PC-3 (cell line): ENCODE measurements at regions not wholly inside any gene's neighbourhood (a gene's known extent, or its start where the extent isn't known, plus 50 kb on each side); places are given as distances from the start of the nearest gene placed in this dataset.

ENCODE experiments used
- ATAC-seq: fragments of 200-7000 bp; cut with Tn5 transposase; 2 replicates; pipeline ENCODE4 v1.9.1; 2020; ENCODE audit warnings: mild to moderate bottlenecking, moderate library complexity
- BruUV-seq: library from RNA; stranded (reverse); fragments of 400-500 nt; replicated peaks from 2 replicates; lab custom pipeline; 2021; lab: Mats Ljungman, UMichigan
- CTCF ChIA-PET: fragments of 300-600 bp; sonication (Branson Sonifier 250); formaldehyde crosslinking; loops from one replicate; lab custom pipeline; 2022; ENCODE audit warnings: antibody characterized with exemption; lab: Charles Lee
- POLR2A ChIA-PET: fragments of 300-600 bp; sonication (Branson Sonifier 250); formaldehyde crosslinking; loops from one replicate; lab custom pipeline; 2022; ENCODE audit warnings: antibody characterized with exemption; ENCODE audit not compliant: unreplicated experiment; lab: Charles Lee
- DNase-seq: peaks from one replicate; pipeline ENCODE4 v3.0.0-alpha.2; 2015
- H2AFZ ChIP-seq: fragments of 300-600 bp; sonication (generic); 2 replicates; pipeline ENCODE4 v1.6.0; 2016; ENCODE audit warnings: antibody characterized with exemption, low read length
- H3F3A ChIP-seq: fragments of 300-600 bp; sonication (generic); one replicate; pipeline ENCODE4 v1.6.0; 2017; ENCODE audit warnings: antibody characterized with exemption, low read length, control low read depth, mild to moderate bottlenecking; ENCODE audit not compliant: unreplicated experiment
- H3K27ac ChIP-seq: fragments of 300-600 bp; sonication (generic); 2 replicates; pipeline ENCODE4 v1.5.1; 2016; ENCODE audit warnings: mild to moderate bottlenecking, low read length
- H3K27me3 ChIP-seq: fragments of 300-600 bp; sonication (generic); 2 replicates; pipeline ENCODE4 v1.6.1; 2016; ENCODE audit warnings: low read length, mixed read lengths
- H3K36me3 ChIP-seq: fragments of 300-600 bp; sonication (generic); 2 replicates; pipeline ENCODE4 v1.6.1; 2016; ENCODE audit warnings: low read depth, mixed run types, low read length, mixed read lengths
- H3K4me1 ChIP-seq: fragments of 300-600 bp; sonication (generic); 2 replicates; pipeline ENCODE4 v1.5.1; 2016; ENCODE audit warnings: low read length; ENCODE audit not compliant: insufficient read depth
- H3K4me2 ChIP-seq: fragments of 300-600 bp; sonication (generic); 2 replicates; pipeline ENCODE4 v1.6.0; 2016; ENCODE audit warnings: low read length
- H3K4me3 ChIP-seq: fragments of 300-600 bp; sonication (generic); 2 replicates; pipeline ENCODE4 v1.5.1; 2016; ENCODE audit warnings: mild to moderate bottlenecking, low read length, mixed read lengths
- H3K79me2 ChIP-seq: fragments of 300-600 bp; sonication (generic); 2 replicates; pipeline ENCODE4 v1.6.1; 2017; ENCODE audit warnings: low read length, mixed read lengths
- H3K9ac ChIP-seq: fragments of 300-600 bp; sonication (generic); 2 replicates; pipeline ENCODE4 v1.6.0; 2016; ENCODE audit warnings: mild to moderate bottlenecking, low read length
- H3K9me2 ChIP-seq: fragments of 300-600 bp; sonication (generic); replicated peaks from 2 replicates; pipeline ENCODE4 v1.6.1; 2016; ENCODE audit warnings: mixed run types, low read length, mixed read lengths
- H3K9me3 ChIP-seq: fragments of 300-600 bp; sonication (generic); 2 replicates; pipeline ENCODE4 v1.6.1; 2016; ENCODE audit warnings: low read length, mixed read lengths
- H4K20me1 ChIP-seq: fragments of 300-600 bp; sonication (generic); 2 replicates; pipeline ENCODE4 v1.6.1; 2016; ENCODE audit warnings: low read length, mixed read lengths
- CTCF ChIP-seq: fragments of 300-600 bp; sonication (generic); conservative IDR thresholded peaks from 2 replicates; pipeline ENCODE4 v1.5.1; 2017; ENCODE audit warnings: antibody characterized with exemption, low read depth, mild to moderate bottlenecking, low read length
- EZH2 ChIP-seq: fragments of 300-600 bp; sonication (generic); IDR thresholded peaks from one replicate; pipeline ENCODE4 v1.6.1; 2017; ENCODE audit warnings: antibody characterized with exemption, mild to moderate bottlenecking, low read length; ENCODE audit not compliant: unreplicated experiment
- EZH2phosphoT487 ChIP-seq: fragments of 300-600 bp; sonication (generic); IDR thresholded peaks from 2 replicates; pipeline ENCODE4 v1.6.1; 2018; ENCODE audit warnings: mild to moderate bottlenecking, antibody characterized with exemption, low read length, borderline replicate concordance
- intact Hi-C: fragments of 100-400 bp; cut with micrococcal nuclease; formaldehyde crosslinking; loops from 2 replicates; pipeline ENCODE4 v1.9.0; 2023

DNA sequence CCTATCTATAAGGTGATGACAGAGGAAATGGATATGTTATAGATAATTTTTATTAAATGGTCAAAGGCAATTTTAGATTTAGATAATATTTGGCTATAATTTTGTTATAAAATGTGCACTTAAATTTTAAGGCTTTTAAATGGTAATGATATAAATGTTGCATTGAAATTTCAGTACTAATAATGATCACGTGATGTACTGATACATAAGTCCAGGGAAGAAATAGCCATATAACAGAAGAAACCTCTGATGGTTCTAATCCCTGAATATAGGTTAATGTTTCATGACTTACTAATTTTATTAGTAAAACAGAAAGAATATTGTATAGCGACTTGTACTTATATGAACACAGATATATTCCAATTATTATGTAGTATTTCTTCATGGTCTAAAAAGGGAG is 211.9 kb downstream of the SOCS6 start:
- no peaks in the 10 kb centered on the region for H3K9me2 ChIP-seq
- H3K36me3 ChIP-seq = no peaks in the 10 kb centered on the region
- DNase-seq (no peak), ATAC-seq (no peak)
- ChIA-PET CTCF (no interaction called here), POLR2A (interaction anchor here (0.6 kb wide), 1 partner anchor 562 kb away, joined by 3 read pairs; no protein-coding TSS in a partner anchor)
- no peaks in the 10 kb centered on the region for H3F3A ChIP-seq
- TF ChIP-seq EZH2 (no peak), EZH2phosphoT487 (no peak), CTCF (no peak)
- H3K9ac ChIP-seq = no peak overlapping the region
- H3K9me3 ChIP-seq = no peaks in the 10 kb centered on the region
- intact Hi-C loops = no loop called here
- no peak overlapping the region for H3K4me2 ChIP-seq
- H3K27me3 ChIP-seq = peaks cover 49% of the 10 kb centered on the region
- H4K20me1 ChIP-seq = no peaks in the 10 kb centered on the region
- BruUV-seq = no TSS peak
- no peaks in the 10 kb centered on the region for H3K4me1 ChIP-seq
- H3K4me3 ChIP-seq = no peak overlapping the region
- H2AFZ ChIP-seq = no peak overlapping the region
- no peak overlapping the region for H3K27ac ChIP-seq
- H3K79me2 ChIP-seq = no peaks in the 10 kb centered on the region

GRCh38 chr18:70499218-70499691 is 210.4 kb downstream of the SOCS6 start:
- no peak for DNase-seq
- H3K79me2 ChIP-seq = no peaks in the 10 kb centered on the region
- H3K27ac ChIP-seq = no peak overlapping the region
- intact Hi-C loops = no loop called here
- H3K9ac ChIP-seq = no peak overlapping the region
- no peaks in the 10 kb centered on the region for H3K9me3 ChIP-seq
- H3K27me3 ChIP-seq = peaks cover 37% of the 10 kb centered on the region
- no peak overlapping the region for H3K4me2 ChIP-seq
- H3K9me2 ChIP-seq = no peaks in the 10 kb centered on the region
- no peaks in the 10 kb centered on the region for H3K36me3 ChIP-seq
- no peaks in the 10 kb centered on the region for H4K20me1 ChIP-seq
- H3K4me3 ChIP-seq = no peak overlapping the region
- no TSS peak for BruUV-seq
- CTCF ChIA-PET = no interaction called here
- ATAC-seq = no peak
- no peaks in the 10 kb centered on the region for H3F3A ChIP-seq
- TF ChIP-seq EZH2phosphoT487 (no peak), CTCF (no peak), EZH2 (no peak)
- no peak overlapping the region for H2AFZ ChIP-seq
- H3K4me1 ChIP-seq = no peaks in the 10 kb centered on the region
- POLR2A ChIA-PET = no interaction called here

GRCh38 chr18:70496353-70497294 is 207.8 kb downstream of the SOCS6 start:
- TF ChIP-seq EZH2 = no peak
- no peak for TF ChIP-seq CTCF
- TF ChIP-seq EZH2phosphoT487 = no peak
- no peak for DNase-seq
- ATAC-seq = no peak
- Histone ChIP-seq H3K4me1 (no peaks in the 10 kb centered on the region), H3K9me3 (no peaks in the 10 kb centered on the region), H3K36me3 (no peaks in the 10 kb centered on the region), H3K27me3 (peaks cover 21% of the 10 kb centered on the region), H3K4me3 (no peak overlapping the region), H2AFZ (no peak overlapping the region), H3F3A (no peaks in the 10 kb centered on the region), H3K79me2 (no peaks in the 10 kb centered on the region), H3K9ac (no peak overlapping the region), H3K4me2 (no peak overlapping the region), H3K27ac (no peak overlapping the region), H4K20me1 (no peaks in the 10 kb centered on the region), H3K9me2 (no peaks in the 10 kb centered on the region)
- no TSS peak for BruUV-seq
- intact Hi-C loops = no loop called here
- POLR2A ChIA-PET = no interaction called here
- CTCF ChIA-PET = no interaction called here
